ENCODE measurements at regions not wholly inside any gene's neighbourhood (a gene's known extent, or its start where the extent isn't known, plus 50 kb on each side); places are given as distances from the start of the nearest gene placed in this dataset.

DNA sequence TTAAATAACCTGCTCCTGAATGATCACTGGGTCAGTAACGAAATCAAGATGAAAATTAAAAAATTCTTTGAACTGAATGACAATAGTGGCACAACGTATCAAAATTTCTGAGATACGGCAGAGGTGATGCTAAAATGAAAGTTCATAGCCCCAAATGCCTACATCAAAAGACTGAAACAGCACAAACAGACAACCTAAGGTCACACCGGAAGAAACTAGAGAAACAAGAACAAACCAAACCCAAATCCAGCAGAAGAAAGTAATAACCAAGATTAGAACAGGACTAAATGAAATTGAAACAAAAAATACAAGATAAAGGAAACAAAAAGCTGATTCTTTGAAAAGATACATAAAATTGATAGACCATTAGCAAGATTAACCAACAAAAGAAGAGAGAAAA is 324.1 kb downstream of the RBM26 start:
- DNase-seq = no peak

DNA sequence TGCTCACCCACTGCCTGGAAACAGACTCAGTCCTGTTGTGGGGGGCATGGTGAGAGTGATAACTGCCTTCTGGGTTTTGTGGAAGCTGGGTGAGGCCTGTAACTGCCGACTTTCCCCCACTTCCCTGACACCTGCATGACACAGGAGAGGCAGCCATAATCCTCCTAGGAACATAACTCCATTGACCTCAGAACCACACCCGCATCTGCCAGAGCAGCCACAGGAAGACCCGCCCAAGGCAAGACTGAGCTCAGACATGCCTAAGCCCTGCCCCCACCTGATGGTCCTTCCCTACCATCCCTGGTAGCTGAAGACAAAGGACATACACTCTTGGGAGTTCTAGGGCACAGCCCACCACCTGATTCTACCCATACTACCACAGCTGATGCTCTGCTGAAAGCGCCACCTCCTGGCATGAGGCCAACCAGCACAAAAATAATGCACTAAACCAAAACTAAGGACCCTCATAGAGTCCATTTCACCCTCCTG is 326.7 kb downstream of the RBM26 start:
- DNase-seq = no peak

DNA sequence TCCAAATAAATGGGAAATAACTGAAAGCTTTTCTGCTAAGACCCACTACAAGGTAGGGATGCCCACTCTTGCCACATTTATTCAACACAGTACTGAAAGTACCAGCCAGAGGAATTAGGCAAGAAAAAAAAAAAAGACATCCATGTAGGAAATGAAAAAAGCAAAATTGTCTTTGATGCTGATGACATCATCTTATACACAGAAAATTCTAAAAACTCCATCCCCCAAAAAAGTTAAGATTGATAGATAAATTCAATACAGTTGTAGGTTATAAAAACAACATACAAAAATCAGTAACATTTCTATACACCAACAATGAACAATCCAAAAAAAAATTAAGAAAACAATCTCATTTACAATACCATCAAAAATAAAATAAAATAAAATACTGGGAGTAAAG is 330.4 kb downstream of the RBM26 start:
- DNase-seq = no peak

DNA sequence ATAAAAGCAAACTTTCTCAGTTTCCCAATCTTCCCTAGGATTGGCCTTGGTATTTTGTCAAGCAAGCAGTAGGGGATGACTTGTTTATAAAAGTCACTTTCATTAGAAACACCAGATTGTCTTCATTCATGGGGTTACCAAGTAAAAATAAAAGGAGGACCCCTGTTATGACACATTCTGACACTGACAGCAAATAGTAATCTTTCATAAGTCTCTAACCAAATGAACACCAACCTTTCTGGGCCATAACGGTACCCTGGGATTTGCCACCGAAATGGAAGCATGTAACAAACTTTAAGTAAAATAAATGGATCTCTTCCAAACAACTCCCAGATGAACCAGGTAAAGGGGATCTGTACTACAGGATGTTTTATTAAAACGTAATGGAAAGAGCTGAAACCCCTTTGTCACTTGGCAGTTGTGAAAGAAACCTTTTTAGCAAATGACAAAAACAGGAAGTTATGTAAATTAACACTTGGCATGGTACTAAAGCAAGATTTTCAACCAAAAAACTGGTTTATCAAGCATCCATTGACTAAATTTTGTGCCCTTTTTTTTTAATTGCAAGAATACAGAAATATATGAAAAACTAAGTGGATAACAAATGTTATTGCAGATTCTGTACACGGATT is 335.6 kb downstream of the RBM26 start:
- no peak for DNase-seq

DNA sequence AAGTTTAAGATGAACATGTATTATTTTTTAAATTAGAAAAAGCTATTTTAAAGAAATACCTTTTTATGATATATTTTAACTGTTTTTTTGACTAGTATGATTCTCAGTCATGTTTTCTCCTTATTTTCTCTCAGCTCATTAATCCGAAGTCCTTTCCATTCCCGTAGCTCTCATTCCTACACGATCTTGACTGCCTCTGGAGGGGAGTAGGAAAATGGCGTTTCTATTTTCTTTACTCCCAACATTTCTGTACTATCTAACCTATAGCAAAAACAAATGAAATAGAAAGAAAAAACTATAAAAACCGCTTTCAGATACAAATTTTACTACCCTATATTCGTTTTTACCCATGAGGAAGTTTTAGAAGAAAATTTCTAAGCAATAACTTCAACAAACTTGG is 343.8 kb downstream of the RBM26 start:
- DNase-seq = no peak

DNA sequence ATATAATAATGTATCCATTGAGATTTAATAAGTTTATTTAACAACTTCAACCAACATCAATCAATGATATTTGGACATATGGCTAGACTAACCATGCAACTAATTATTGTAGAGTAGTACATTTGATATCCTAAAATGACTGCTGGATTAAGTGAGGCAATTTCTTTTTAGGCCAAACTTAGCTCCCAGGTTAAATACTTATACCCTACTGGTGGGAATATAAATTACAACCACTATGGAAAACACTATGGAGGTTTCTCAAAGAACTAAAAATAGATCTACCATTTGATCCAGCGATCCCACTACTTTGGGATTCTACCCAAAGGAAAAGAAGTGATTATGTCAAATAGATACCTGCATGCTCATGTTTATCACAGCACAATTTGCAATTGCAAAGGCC is 345.8 kb downstream of the RBM26 start:
- DNase-seq = no peak

DNA sequence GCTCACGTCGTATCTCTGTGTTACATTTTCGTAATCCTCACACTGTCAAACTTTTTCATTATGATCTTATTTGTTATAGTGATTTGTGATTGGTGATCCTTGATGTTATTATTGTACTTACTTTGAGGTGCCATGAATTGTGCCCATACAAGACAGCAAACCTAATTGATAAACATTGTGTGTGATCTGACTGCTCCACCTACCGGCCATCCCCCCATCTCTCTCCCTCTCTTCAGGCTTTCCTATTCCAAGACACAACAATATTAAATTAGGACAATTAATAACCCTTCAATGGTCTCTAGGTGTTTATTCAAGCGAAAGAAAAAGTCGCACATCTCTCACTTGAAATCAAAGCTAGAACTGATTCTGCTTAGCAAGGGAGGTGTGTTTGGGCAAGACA is 349.3 kb downstream of the RBM26 start:
- DNase-seq = no peak

DNA sequence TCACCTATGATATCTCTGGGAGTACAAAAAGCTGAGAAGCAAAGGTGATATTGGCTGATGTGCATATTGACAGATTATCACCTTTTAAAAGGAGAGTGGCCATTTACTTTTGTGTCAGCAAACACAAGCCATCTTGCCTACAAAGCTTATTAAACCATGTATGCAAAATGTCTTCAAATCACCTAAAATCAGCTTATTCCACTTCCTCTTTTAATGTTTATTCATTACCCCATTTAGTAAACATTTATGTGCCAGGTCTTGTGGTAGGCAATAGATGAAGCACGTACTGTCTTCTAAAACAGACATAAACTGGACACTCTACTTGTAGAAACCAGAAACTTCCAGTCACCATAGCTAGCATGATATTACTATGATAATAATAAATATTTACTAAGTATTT is 354.6 kb downstream of the RBM26 start:
- DNase-seq = no peak

DNA sequence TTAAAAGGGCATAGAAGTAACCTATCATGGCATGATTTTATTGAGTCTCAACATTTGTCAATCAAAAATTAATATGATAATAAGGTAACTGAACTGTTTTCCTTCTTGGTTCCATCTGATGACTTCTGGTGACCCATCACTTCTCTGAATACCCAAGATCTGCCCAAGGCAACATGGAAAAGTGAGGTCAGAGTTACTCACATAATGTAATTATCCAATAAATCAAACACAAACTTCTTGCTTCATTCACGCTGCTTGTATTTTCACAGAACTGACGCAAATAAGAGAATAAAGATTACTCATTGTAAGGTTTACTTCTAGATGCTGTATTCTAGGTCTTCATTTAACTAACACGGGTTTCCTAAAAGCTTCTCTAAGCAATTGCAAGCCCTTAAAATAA is 361.6 kb downstream of the RBM26 start:
- no peak for DNase-seq

DNA sequence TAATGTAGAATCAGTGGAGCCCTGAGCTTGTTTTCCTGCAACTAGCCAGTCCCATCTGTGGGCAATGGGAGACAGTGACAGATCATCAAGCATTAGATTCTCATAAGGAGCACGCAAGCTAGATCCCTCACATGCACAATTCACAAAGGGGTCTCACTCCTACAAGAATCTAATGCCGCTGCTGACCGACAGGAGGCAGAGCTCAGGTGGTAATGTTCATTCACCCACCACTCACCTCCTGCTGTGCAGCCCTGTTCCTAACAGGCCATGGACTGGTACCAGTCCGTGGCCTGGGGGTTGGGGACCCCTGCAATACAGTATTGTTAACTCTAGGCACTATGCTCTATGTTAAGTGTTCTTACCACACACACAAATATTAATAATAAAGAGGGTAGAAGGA is 362.8 kb downstream of the RBM26 start:
- no peak for DNase-seq

DNA sequence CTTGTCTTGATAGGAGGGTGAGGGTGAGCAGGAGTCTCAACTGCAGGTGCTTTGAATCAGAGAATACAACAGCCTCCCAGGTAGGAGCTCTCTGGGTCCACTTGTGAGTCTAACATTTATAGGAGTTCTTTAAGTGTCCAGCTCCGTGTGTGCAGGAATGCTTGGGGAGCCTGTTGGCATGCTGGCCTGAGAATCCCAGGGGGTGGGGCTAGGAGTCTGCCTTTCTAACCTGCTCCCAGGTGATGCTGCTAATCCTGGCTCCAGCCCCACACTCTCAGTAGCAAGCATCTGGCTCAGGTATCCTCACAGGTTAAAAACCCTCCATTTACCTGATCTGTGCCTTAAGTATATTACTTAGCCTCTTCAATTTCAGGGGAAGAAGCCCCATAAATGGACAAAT is 368.9 kb downstream of the RBM26 start:
- DNase-seq = no peak

DNA sequence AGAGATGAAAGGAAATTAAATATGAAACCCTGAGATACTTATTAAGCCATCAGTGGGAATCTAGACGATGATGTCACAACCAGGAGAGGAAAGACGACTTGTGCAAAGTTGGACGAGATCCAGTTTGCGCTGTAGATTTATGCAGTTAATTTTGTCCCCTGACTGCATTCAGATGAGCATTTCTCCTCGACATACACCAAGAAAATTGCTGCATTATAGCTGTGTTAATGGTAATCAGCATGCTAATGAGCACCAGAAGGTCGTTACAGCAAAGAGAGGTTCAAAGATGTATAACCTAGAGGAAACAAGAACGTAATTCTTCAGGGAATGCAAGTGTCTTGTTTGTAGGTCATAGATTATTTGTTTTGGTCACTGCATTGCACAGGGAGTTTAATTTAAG is 371.7 kb downstream of the RBM26 start:
- DNase-seq = no peak

DNA sequence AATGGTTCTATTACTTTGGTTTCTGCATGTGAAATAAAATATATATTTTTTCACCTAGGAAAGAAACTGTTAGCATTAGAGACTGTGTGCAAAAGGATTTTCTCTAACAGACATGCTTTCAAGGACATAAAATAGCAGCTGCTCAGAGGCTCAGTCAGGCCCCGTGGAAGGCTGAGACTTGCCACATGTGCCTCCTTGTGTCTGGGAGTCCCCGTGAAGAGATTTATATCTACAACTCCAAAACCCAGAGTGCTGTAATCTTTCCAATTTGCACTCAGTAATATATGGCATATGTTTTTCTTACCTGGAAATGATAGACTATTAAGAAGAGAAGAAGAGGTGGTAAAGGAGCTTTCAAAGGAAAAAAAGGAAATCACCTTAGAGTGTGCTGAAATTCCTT is 371.6 kb upstream of the OBI1 start:
- DNase-seq = no peak

DNA sequence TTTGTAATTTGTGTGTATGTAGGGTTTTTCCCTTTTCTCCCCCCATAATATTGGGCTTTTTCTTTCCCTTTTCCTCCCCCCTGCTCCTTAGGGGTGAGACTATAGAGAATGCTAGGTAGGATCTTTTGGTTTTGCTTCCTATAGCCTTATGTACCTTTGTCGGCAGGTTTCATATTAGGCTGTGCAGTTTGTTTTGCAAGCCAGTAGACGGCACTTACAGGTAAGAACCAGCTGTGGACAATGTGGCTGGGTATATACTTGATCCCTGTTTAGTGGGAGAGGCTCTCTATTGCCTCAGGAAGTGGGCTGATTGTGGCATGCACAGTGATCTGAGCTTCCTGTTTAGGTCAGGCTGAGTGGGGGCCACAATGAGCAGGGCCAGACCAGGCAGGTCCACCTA is 359.2 kb upstream of the OBI1 start:
- DNase-seq = no peak

DNA sequence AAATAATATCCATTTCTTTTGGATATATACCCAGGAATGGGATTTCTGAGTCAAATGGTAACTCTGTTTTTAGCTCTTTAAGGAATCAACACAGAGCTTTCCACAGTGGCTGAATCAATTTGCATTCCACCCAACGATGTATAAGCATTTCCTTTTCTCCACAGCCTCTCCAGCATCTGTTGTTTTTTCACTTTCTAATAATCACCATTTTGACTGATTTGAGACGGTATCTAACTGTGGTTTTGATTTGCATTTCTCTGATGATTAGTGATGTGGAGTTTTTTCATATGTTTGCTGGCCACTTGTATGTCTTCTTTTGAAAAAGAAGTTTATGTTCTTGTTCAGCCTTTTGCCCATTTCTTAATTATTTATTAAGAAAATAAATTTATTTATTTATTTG is 352.2 kb upstream of the OBI1 start:
- no peak for DNase-seq

DNA sequence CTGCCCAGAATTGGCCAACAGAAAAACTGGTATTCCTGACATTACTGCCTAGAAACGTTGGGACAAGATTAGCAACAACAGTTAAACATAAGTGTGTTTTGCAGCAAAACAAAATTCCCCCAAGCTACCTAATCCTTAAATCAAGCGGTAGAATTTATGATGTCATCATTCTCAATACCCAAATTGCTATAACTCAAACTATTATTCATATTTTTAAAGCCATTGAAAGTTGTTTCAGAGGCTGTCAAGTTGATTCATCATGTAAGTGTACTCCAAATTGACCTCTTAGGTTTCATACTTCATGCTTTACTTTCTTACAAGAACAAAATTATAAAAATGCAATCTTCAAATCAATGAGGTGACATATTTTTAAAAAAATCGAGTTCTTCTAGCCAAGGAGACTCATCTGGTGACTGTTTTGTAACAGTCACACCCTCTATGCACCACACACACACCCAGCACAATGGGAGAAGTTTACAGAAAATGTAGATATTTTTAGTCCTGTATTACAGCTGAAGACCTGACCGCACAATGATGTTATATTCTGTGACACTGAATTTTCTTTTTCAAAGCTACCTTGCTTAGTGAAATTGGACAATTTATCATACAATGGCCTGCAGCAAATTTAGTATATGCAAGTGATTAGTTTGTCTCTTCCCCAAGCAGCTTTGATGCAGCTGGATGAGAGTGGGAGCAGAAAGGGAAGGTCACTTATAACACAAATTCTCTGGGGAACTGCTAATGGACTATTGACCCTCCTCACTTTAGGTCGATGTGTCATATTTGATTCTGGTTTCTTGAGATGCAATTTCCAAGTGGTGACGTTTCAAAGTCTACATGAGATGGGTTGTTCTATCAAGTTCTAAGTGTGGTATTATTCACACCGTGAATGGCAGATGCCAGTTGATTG is 345.3 kb upstream of the OBI1 start:
- no peak for DNase-seq

DNA sequence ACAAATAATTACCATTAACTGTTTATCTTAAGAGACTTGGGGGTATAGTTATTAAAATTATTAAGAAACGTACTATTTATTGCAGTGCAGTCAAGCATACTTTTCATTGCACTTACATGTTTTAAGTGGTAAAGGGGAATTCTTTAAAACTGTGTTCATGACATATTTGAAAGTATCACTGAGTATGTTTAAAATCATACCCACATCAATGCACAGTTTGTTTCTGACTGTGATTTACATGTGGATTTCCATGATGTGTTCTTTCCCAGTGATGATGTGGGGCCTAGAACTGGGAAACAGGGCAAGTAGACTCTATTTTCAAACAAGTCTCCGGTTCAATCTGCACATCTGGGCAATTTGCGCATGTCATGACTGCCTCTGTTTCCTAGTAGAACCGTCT is 340.5 kb upstream of the OBI1 start:
- no peak for DNase-seq

DNA sequence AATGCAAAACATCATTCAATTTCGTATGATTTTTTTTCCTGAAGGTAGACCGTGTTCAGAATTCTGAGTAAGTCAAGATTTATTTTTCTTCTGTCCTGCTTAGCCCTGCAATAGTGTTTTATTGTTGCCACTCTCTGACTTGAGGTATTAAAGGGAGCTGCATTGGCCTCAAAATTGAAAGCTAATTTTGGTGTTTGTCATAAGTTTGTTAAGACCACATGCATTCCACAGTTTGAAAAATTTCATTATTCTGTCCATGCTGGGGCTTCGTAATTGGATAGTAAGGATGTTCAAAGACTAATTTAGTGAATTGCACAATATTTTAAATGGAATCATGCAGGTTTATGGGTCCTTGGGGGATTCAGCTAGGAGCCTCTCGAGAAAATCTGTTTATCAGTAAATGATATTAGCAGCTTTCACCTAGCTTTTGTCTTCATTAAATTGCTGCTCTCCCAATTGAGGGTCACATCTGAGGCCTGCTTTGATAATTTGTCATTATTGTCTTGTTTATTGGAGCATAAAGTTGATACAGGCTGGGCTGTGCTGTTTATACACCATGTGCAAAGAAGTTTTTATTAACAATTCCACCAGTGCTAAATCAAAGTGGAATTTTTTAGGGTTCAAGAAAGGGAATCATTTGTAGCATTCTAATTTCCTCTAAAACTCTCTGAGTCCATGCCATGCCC is 339.8 kb upstream of the OBI1 start:
- no peak for DNase-seq

DNA sequence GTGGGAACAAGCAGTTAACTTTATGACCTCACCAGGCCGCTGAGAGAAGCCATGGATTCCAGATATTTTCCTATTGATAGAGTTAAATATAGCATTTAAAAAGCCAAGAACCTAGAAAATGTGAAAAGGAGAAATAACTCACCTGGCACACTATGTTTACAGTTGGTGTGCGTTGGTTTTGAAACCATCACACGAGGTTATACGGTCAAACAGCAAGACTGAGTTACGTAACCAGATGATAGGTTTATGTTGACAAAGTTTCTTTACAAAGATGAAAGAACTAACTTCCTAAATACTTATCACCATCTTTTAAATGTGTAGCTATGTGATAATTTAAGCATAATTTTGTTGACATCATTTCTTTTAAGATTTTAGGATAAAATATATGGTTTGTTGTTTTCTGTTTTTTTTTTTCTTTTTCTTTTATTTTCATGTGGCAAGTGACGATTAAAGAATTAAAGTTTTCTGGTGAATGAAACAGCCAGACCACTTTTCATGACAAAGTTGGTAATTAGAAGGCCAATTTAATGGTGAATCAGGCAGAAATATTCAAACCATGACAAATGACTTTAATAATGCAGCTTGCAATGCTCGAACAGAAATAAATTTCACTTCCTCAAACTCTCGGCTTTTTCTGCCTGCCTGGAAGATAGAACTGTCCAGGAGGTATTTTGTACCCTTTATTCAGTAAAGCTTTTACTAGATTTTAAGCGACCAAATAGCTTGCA is 339.1 kb upstream of the OBI1 start:
- no peak for DNase-seq

DNA sequence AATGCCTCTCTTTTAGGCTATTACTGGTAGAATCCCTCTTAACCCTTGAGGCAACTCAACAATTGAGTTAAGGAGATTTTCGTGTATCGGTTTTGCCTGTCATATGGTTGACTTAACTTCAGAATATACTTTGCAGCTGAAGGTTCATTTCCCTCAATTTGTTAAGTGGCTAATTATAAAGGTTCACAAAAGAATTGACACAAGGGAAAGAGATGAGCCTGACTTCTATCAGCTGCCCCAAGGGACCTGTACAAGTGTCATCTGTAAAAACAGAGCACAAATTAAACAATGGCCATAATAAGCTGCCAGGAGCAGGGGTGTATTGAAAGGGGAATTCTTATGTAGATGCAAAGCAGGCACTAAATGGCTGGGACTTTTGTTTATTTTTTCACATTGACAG is 334.8 kb upstream of the OBI1 start:
- no peak for DNase-seq

DNA sequence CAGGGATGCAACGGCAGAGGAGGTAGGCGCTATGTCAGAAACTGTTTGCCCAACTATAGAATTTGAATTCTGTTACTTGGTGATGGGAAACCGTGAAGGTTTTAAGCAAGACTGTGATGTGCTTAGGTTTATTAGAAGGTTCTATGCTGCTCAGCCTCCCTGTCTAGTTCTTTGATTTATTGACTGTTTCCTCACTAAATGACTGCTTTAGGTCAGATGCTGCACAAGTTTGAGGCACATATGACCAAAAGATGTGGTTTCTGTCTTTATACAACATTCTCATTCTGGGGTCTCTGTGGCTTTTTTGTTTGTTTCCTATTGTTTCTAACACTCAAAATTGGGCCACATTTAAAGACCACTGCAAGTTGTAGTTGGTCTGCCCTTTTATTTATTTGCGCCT is 323.0 kb upstream of the OBI1 start:
- no peak for DNase-seq

DNA sequence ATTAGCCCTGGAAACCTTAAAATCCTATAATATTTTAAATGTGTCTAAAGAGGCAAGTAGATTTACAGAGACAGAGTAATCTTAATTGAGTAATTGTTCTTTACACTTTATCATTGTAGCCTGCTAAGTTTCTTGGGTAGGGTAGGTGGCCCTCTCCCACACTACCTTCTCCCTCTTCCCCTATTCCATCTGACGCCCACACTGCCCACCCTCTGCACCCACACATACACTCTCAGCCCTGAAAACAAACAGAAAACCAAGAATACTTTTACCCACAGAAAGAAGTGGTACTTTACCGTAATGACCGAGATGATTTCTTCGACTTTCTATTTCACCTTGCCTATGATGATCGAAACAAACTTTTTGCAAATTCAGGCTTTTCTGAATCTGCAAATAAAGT is 320.4 kb upstream of the OBI1 start:
- no peak for DNase-seq

DNA sequence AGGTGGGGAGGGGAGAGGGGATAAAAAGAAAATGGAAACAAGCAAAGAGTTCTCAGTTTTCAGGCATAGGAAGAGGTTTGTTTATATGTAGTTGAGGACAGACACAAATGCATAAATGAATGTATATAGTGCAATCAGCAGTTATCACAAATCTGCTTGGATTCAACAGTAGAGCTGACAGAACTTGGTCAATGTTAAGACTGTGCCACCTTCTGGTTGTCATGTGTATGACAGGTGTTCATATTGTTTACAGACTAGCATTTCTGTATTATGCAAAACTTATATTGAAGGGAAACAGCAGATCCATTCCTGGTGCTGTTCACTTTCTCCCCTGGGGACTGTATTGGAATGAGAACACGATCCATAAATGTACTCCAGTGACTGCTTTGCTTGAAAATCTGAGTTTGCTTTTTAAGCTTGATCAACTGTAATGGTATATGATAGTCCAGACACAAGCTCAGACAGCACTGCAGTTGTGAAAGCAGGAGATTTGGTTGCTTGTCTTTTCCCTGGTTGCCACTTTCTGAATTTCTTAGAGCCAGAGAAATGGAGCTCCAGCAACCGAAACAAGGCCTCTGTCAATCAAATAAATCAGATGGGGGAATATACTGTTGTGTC is 319.5 kb upstream of the OBI1 start:
- peak; percentile 45 for DNase-seq
